Stimulated activated naive CD8-positive, alpha-beta T cell treated with anti-CD3 and anti-CD28 coated beads, Interleukin-15, amount 100 ng/mL, for 72 hours (primary cell): ENCODE measurements at regions not wholly inside any gene's neighbourhood (a gene's known extent, or its start where the extent isn't known, plus 50 kb on each side); places are given as distances from the start of the nearest gene placed in this dataset.

Experiments used
- ATAC-seq: fragments of 150-1000 bp; cut with Tn5 transposase; 2 replicates; pipeline ENCODE4 v1.10.0; 2021; ENCODE audit warnings: mild to moderate bottlenecking, moderate library complexity
- DNase-seq, 2 donors: peaks; one replicate each; pipeline ENCODE4 v3.0.0; 2021 to 2022
- H3K27ac Mint-ChIP-seq, 2 donors: one replicate each; pipeline ENCODE4 v1.8.0; 2022; ENCODE audit warnings: mild to moderate bottlenecking in 2 of 2, mixed read lengths in 2 of 2, moderate library complexity in 2 of 2
- H3K27me3 Mint-ChIP-seq: one replicate; pipeline ENCODE4 v1.8.0; 2022; ENCODE audit warnings: mixed read lengths
- H3K4me1 Mint-ChIP-seq: one replicate; pipeline ENCODE4 v1.8.0; 2022; ENCODE audit warnings: mild to moderate bottlenecking, mixed read lengths
- H3K4me3 Mint-ChIP-seq, 2 donors: one replicate each; pipeline ENCODE4 v1.8.0; 2022; ENCODE audit warnings: mild to moderate bottlenecking in 2 of 2, mixed read lengths in 2 of 2, moderate library complexity in 1 of 2
- H3K9me3 Mint-ChIP-seq, 2 donors: one replicate each; pipeline ENCODE4 v1.8.0; 2022; ENCODE audit warnings: mixed read lengths in 2 of 2

DNA sequence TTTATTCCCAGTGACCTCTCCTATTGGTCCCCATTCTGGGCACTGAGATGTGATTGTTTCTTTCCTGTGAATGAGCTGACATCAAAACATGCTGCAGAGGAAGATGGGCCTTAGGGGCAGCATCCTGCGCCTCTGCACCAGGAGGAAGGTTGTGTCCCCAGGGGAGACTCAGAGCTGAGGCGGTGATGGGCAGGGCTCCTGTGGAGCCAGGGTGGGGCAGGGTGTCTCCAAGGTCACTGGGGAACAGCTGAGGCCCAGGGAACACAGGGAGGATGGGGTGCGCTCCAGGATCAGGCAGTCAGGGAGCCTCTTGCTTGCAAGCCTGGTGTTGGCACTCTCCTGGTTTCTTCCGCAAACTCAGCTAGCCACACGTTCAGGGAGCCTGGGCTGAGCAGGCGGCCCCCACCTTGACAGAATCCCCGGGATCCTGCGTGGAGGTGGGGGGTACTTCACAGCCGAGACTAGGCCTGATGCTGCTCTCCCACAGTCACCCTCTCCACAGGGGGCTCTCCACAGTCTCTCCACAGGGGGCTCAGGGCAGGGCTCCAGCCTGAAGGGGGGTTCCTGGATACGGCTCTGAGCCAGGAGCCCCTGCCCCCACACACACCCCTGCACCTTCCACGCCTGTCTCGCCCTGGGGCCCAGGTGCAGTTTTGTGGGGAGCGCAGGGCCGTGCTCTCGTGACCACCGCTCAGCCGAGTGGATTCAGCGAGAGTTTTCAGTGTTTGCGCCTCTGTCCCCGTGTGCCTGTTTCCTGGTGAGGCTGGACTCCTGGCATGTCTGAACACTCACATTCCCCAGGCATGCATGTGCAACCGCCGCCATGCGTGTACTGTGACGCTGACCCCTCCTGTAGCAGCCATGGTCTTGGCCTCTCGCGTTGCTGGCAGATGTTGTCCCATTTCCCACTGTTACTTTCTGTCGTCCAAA lies 264.7 kb downstream of the SEC23A start:
- peak; percentile 14 for ATAC-seq
- Mint-ChIP-seq H3K4me1 (no peaks in the 10 kb centered on the region), H3K27me3 (peaks cover 6% of the 10 kb centered on the region), H3K27ac (peak overlapping the region in 1 of 2 donors; percentile 54), H3K9me3 (no peaks in the 10 kb centered on the region), H3K4me3 (no peak overlapping the region)
- DNase-seq: no peak

DNA sequence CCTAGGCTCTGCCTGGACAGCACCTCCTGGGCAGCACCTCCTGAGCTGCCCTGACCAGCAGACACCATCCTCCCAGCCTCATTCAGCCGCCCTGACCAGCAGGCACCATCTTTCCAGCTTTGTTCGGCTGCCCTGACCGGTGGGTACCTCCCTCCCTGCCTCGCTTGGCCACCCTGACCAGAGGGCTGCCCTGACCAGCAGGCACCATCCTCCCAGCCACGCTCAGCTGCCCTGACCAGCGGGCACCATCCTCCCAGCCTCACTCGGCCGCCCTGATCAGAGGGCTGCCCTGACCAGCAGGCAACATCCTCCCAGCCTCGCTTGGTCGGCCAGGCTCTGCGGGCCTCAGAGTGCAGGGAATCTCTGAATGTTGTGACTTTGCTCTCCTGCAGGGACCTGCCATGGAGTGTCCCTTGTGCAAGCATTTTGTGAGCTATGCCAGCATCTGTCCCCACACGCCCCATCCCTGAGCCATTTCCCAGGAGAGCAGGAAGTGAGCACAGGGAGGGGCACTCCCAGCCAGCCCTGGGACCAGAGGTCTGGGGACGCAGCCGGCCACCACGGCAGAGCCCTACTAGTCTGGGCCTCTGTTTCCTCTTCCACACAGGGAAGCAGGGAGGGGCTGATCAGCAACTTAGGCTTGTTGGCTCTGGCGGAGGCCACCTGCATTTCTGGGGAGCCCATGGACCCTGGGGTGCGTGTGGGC lies 265.5 kb downstream of the SEC23A start:
- Mint-ChIP-seq H3K27ac (no peak overlapping the region), H3K9me3 (no peaks in the 10 kb centered on the region), H3K4me1 (no peaks in the 10 kb centered on the region), H3K27me3 (peaks cover 6% of the 10 kb centered on the region), H3K4me3 (no peak overlapping the region)
- DNase-seq (no peak), ATAC-seq (peak; percentile 27)

DNA sequence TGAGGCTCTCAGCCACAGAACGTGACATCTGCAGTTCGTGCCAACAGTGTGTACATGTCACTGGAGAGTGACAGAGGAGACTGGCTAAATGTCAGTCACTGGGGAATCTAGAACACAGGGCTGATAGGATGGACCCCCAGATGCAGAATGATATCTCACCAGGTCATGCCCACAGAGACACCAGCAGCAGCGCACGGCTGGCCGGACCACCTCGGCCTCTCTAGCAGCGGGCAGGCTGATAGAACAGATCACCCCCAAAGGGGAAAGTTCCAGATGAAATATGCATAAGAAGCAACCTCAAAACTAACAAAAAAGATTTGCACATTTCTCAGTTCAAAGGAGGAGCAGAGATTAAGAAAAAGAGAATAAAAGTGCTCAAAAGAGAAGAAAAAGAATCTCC lies 266.5 kb downstream of the SEC23A start:
- Mint-ChIP-seq H3K27ac (peak overlapping the region in 1 of 2 donors; percentile 66), H3K27me3 (peaks cover 6% of the 10 kb centered on the region), H3K4me1 (no peaks in the 10 kb centered on the region), H3K4me3 (no peak overlapping the region), H3K9me3 (no peaks in the 10 kb centered on the region)
- DNase-seq: no peak
- ATAC-seq: peak; percentile 24

DNA sequence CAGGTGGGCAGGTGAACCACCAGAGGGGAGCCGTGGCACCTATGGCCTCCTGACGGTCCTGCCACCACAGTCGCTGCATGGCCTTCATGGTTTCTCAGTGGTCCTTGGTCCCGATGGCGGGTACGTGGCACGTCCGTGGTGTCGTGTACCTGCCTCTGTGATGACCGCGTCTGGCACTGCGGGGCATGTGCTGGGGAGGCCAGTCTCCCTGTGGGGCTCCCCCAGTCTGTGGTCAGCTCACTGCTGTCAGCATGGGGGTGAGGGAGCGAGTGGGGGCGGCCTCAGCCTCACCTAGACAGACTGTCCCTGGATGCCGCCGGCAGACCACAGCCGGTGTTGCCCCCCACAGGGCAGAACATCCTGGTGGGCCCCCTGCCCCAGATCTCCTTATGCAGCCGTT lies 267.2 kb downstream of the SEC23A start:
- Mint-ChIP-seq H3K9me3 (no peaks in the 10 kb centered on the region), H3K4me1 (no peaks in the 10 kb centered on the region), H3K27ac (no peak overlapping the region), H3K27me3 (peaks cover 6% of the 10 kb centered on the region), H3K4me3 (no peak overlapping the region)
- DNase-seq (no peak), ATAC-seq (peak; percentile 51)

DNA sequence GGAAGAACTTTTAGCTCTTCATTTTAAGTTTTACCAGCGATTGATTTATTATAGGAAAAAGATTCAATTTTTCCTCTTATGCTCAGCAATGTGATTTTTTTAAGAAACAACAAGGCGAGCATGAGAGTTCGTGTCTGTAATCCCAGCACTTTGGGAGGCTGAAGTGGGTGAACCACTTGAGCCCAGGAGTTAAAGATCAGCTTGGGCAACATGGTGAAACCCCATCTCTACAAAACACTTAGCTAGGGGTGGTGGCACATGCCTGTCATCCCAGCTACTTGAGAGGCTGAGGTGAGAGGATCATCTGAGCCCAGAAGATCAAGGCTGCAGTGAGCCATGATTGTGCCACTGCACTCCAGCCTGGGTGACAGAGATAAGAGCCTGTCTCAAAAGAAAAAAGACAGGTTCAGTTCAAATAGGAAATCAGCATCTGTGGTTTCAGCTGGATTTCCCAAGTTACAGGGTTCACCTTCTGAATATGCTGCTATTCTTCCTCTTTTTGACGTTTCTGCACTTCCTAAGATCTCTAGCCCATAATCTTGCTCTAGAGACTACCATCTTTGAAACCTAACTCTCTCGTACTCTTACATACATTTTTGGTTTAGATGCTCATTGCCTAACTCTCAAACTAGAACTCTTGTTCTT lies 274.7 kb downstream of the SEC23A start:
- Mint-ChIP-seq H3K4me3 (no peak overlapping the region), H3K27me3 (no peaks in the 10 kb centered on the region), H3K4me1 (no peaks in the 10 kb centered on the region), H3K27ac (no peak overlapping the region), H3K9me3 (no peaks in the 10 kb centered on the region)
- no peak for ATAC-seq
- no peak for DNase-seq

DNA sequence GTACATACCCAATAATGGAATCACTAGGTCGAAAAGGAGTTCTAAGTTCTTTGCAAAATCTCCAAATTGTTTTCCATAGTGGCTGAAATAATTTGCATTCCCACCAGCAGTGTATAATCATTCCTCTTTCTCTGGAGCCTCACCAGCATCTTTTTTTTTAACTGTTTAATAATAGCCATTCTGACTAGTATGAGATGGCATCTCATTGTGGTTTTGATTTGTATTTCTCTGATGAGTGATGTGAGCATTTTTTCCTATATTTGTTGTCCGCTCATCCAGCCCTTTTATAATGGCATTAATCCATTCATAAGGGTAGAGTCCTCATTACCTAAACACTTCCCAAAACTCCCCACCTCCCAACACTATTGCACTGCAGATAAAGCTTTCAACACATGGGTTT lies 278.3 kb downstream of the SEC23A start:
- ATAC-seq (no peak), DNase-seq (no peak)
- H3K4me1 Mint-ChIP-seq: no peaks in the 10 kb centered on the region
- no peak overlapping the region for H3K4me3 Mint-ChIP-seq
- no peaks in the 10 kb centered on the region for H3K27me3 Mint-ChIP-seq
- no peaks in the 10 kb centered on the region for H3K9me3 Mint-ChIP-seq
- H3K27ac Mint-ChIP-seq: no peak overlapping the region

DNA sequence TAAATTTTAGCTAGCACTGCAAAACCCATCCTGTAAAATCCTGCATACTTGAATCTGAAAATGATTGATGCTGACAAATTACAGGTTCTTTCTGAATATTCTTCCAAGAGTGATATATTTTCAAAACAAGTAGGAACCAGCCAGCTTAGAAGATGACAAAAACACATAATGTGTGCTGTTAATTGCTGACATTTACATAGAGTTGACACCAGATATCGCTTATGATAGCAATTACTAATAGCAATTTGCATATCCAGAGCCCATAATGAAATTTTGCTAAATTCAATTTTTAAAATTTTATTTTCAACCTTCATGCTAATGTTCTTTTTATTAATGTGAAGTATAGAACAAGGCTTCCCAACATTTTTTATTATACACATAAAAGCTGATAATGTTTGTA lies 284.5 kb downstream of the SEC23A start:
- H3K4me3 Mint-ChIP-seq: no peak overlapping the region
- no peak for DNase-seq
- no peaks in the 10 kb centered on the region for H3K27me3 Mint-ChIP-seq

DNA sequence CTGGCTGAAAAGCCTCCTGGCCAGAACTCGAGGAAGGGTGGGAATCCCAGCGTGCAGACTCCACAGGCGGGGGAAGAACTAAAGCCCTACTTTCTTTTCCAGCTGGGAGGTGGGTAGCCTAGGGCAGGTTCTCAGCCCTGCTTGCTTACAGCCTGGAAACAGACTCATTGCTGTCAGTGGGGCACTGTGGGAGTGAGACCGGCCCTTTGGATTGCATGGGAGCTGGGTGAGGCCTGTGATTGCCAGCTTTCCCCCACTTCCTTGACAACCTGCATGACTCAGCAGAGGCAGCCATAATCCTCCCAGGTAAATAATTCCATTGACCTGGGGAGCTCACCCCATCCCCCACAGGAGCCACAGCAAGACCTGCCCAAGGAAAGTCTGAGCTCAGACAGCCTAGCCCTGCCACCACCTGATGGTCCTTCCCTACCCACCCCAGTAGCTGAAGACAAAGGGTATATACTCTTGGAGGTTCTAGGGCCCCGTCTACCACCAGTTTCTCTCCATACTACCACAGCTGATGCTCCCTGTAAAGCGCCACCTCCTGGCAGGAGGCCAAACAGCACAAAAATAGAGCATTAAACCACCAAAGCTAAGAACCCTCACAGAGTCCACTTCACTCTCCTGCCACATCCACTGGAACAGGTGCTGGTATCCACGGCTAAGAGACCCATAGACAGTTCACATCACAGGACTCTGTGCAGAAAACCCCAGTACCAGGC lies 294.1 kb downstream of the SEC23A start:
- no peak overlapping the region for H3K27ac Mint-ChIP-seq
- no peak overlapping the region for H3K4me3 Mint-ChIP-seq
- H3K9me3 Mint-ChIP-seq: peaks cover 0 to 23% of the 10 kb centered on the region in 2 donors
- no peaks in the 10 kb centered on the region for H3K4me1 Mint-ChIP-seq
- ATAC-seq (no peak), DNase-seq (no peak)
- H3K27me3 Mint-ChIP-seq: no peaks in the 10 kb centered on the region

More for the DNA sequence above, 284.5 kb downstream of the SEC23A start:
- H3K27ac Mint-ChIP-seq: no peak overlapping the region
- no peak for ATAC-seq
- no peaks in the 10 kb centered on the region for H3K9me3 Mint-ChIP-seq
- H3K4me1 Mint-ChIP-seq: no peaks in the 10 kb centered on the region

DNA sequence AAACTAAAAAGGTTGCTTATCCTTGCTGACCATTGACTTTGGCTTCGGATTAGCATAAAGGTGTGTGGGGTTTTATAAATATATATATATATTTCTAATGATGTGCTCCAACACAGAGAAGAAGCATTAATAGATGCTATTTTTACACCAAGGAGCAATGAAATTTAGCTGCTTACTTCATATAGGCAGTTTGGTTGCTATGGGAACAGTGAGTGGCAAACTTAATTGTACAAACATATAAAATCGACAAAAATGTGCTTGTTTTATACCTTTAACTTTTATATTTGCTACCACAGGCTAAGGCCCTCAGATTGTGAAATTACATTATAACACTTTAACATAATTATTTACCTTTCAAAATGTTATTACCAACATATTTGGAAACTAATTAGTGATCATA lies 303.4 kb downstream of the SEC23A start:
- no peak overlapping the region for H3K4me3 Mint-ChIP-seq
- peaks cover 5 to 26% of the 10 kb centered on the region in 2 donors for H3K9me3 Mint-ChIP-seq
- no peaks in the 10 kb centered on the region for H3K27me3 Mint-ChIP-seq
- DNase-seq (no peak), ATAC-seq (no peak)
- H3K27ac Mint-ChIP-seq: no peak overlapping the region
- H3K4me1 Mint-ChIP-seq: no peaks in the 10 kb centered on the region

DNA sequence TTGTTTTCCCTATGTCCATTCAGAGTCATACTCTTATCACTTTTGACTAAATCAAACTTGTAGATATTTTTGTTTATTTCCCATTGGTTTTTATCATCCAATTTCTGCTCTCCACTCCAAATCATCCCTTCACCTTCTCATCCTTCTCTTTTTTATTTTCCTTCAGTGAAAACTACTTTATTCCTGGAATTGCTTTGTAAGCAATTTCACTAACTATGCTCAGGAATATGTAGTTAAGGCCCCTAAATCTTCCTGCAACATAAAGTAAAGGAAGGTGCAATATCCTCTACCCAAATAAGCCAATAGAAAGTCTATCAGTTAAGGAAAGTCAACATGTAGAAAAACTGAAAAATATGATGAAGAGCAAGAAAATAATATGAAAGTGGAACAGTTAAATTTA lies 308.4 kb downstream of the SEC23A start:
- Mint-ChIP-seq H3K4me3 (no peak overlapping the region), H3K4me1 (no peaks in the 10 kb centered on the region), H3K27ac (no peak overlapping the region), H3K9me3 (peaks cover 0 to 7% of the 10 kb centered on the region in 2 donors), H3K27me3 (no peaks in the 10 kb centered on the region)
- DNase-seq (no peak), ATAC-seq (no peak)

DNA sequence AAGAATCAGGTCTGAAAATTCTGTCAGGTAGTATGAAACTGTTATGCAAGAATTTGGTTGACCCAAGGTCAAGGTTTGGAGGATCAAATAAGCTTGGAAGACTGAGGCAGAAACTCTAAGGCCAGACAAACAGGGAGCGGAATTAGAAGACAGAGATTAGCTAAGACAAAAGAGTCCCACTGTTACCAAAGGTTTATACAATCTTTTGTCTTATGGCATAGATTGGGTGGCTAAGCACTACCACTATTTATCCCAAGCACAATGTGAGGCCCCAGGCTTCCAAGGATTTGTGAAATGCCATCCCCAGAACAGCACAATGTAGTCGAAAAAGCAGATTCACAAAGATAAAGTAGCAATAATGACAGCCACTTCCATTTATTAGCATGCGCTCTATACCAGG lies 311.2 kb downstream of the SEC23A start:
- Mint-ChIP-seq H3K27ac (no peak overlapping the region), H3K9me3 (no peaks in the 10 kb centered on the region), H3K4me1 (no peaks in the 10 kb centered on the region), H3K4me3 (no peak overlapping the region), H3K27me3 (no peaks in the 10 kb centered on the region)
- DNase-seq (no peak), ATAC-seq (no peak)

DNA sequence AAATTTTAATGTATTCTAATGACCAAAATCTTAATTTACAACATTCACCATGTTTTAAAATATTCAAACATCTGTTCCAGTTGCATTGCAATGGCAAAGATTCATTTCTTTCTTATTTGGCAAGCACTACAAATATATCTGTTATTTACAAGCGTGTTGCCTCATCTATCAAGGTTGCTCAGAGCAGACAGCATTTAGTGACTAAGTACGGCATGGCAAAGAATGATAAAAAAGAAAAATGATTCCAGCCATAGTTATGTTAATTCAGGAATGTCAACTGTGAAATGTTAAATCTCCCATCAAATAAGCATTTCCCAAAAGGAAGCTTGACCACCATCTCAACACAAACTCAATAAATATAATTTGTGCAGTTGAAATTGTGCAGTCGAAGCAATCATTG lies 312.1 kb downstream of the SEC23A start:
- Mint-ChIP-seq H3K27ac (no peak overlapping the region), H3K9me3 (no peaks in the 10 kb centered on the region), H3K4me1 (no peaks in the 10 kb centered on the region), H3K27me3 (no peaks in the 10 kb centered on the region), H3K4me3 (no peak overlapping the region)
- ATAC-seq: no peak
- no peak for DNase-seq

DNA sequence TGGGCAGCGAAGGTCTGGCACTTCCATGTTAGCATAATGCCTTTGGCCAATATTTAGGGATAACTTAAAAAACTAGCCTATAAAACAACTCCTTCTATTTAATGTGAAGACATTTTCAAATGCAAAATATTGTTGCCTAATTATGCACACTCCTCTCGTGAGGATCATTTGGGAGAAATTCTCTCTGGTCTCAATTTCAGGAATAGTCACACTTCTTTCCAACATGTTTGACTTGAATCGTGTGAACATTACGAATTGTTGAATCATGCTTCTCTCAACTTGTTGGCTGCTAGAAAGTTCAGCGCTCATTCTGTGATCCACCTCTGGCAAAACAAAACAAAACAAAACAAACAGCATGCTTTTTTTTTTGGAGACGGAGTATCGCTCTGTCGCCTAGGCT lies 313.2 kb downstream of the SEC23A start:
- Mint-ChIP-seq H3K4me3 (no peak overlapping the region), H3K27me3 (no peaks in the 10 kb centered on the region), H3K27ac (no peak overlapping the region), H3K4me1 (no peaks in the 10 kb centered on the region), H3K9me3 (no peaks in the 10 kb centered on the region)
- ATAC-seq (no peak), DNase-seq (no peak)

DNA sequence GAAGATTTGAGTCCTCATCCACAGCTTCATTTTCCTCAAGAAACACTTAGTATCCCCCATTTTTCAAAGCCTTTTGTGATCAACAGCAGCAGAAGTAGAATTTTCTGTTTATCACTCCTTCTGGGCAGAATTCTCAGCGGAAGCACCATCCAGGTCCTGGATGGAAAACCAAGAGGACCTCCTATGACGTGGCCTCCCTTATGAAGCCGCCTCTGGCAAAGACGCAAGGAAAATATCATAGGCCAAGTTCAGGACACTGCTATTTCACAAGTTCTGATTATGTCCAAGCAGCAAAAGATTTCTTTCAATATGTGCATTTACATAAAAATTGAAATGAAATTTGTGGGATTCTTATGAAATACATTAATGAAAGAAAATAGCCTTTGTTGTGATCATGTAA lies 315.0 kb downstream of the SEC23A start:
- Mint-ChIP-seq H3K27me3 (no peaks in the 10 kb centered on the region), H3K9me3 (no peaks in the 10 kb centered on the region), H3K27ac (no peak overlapping the region), H3K4me3 (no peak overlapping the region), H3K4me1 (no peaks in the 10 kb centered on the region)
- ATAC-seq (no peak), DNase-seq (no peak)

DNA sequence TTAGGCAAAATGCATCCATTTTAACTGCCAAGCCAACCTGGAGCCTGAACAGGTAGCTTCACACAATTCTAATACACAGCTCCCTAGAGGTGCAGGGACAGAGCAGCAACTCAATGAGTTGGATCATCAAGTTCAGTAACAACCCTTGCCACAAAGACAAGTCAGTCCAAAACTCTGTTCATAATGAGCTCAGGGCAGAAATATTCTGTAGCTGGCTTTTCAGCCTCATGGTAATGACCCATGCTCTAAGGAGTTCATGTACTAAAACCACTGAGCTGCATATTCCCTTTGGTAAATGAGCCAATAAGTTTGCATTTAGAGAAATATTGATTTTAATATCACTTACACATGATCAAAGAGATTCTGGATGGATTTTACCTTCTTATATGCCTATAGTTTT lies 316.1 kb downstream of the SEC23A start:
- H3K9me3 Mint-ChIP-seq: no peaks in the 10 kb centered on the region
- no peaks in the 10 kb centered on the region for H3K4me1 Mint-ChIP-seq
- H3K27ac Mint-ChIP-seq: no peak overlapping the region
- H3K27me3 Mint-ChIP-seq: no peaks in the 10 kb centered on the region
- H3K4me3 Mint-ChIP-seq: no peak overlapping the region
- DNase-seq (no peak), ATAC-seq (no peak)
